WTC11 (cell line): ENCODE measurements at regions not wholly inside any gene's neighbourhood (a gene's known extent, or its start where the extent isn't known, plus 50 kb on each side); places are given as distances from the start of the nearest gene placed in this dataset.

Source experiments
- ATAC-seq: fragments of 200-7000 bp; cut with Tn5 transposase; 2 replicates; pipeline ENCODE4 v1.10.0; 2021; ENCODE audit warnings: mild to moderate bottlenecking, moderate library complexity
- CTCF ChIA-PET: fragments of 300-600 bp; sonication (Branson Sonifier 250); formaldehyde crosslinking; loops from one replicate; lab custom pipeline; 2021; ENCODE audit warnings: antibody characterized with exemption; lab: Charles Lee
- POLR2A ChIA-PET: fragments of 350-600 bp; sonication (Branson Sonifier 250); formaldehyde crosslinking; loops from one replicate; lab custom pipeline; 2021; ENCODE audit warnings: antibody characterized with exemption; lab: Charles Lee
- DNase-seq: peaks from one replicate; pipeline ENCODE4 v3.0.0; 2021; ENCODE audit warnings: low spot score
- H3K27ac Mint-ChIP-seq: 2 replicates; pipeline ENCODE4 v1.8.0; 2021; ENCODE audit warnings: mixed read lengths
- H3K27me3 Mint-ChIP-seq: 2 replicates; pipeline ENCODE4 v1.8.0; 2021; ENCODE audit warnings: low read depth, mild to moderate bottlenecking, moderate library complexity, mixed read lengths
- H3K36me3 Mint-ChIP-seq: 2 replicates; pipeline ENCODE4 v1.8.0; 2021; ENCODE audit warnings: mixed read lengths
- H3K4me1 Mint-ChIP-seq: 2 replicates; pipeline ENCODE4 v1.8.0; 2022; ENCODE audit warnings: mixed read lengths
- H3K4me3 Mint-ChIP-seq: 2 replicates; pipeline ENCODE4 v1.8.0; 2021; ENCODE audit warnings: mild to moderate bottlenecking, moderate library complexity, mixed read lengths
- H3K9me3 Mint-ChIP-seq: 2 replicates; pipeline ENCODE4 v1.8.0; 2021; ENCODE audit warnings: mixed read lengths
- AR ChIP-seq: fragments of 250-450 bp; sonication (Bioruptor Pico); IDR thresholded peaks from 2 replicates; pipeline ENCODE4 v1.9.0; 2021; ENCODE audit warnings: mild to moderate bottlenecking
- E2F1 ChIP-seq: sonication (generic); formaldehyde crosslinking; IDR thresholded peaks from 2 replicates; pipeline ENCODE4 v1.8.0; 2022; ENCODE audit warnings: mild to moderate bottlenecking, missing genetic modification reagents
- ELF4 ChIP-seq: sonication (generic); formaldehyde crosslinking; IDR thresholded peaks from 2 replicates; pipeline ENCODE4 v1.8.1; 2022; ENCODE audit warnings: low read depth, mild to moderate bottlenecking, moderate library complexity, missing genetic modification reagents
- FOXJ3 ChIP-seq: sonication (generic); formaldehyde crosslinking; IDR thresholded peaks from 2 replicates; pipeline ENCODE4 v1.9.0; 2021; ENCODE audit warnings: missing genetic modification reagents, mild to moderate bottlenecking, borderline replicate concordance
- GABPB1 ChIP-seq: sonication (generic); formaldehyde crosslinking; IDR thresholded peaks from 2 replicates; pipeline ENCODE4 v1.8.1; 2023; ENCODE audit warnings: mild to moderate bottlenecking, missing genetic modification reagents
- GRHL2 ChIP-seq: fragments of 250-450 bp; sonication (Bioruptor Pico); IDR thresholded peaks from 2 replicates; pipeline ENCODE4 v1.8.0; 2022; ENCODE audit warnings: mild to moderate bottlenecking, moderate library complexity; ENCODE audit not compliant: insufficient replicate concordance, severe bottlenecking
- JAZF1 ChIP-seq: fragments of 250-450 bp; sonication (Bioruptor Pico); IDR thresholded peaks from 2 replicates; pipeline ENCODE4 v1.9.0; 2021; ENCODE audit warnings: moderate library complexity, mild to moderate bottlenecking, inconsistent platforms
- OVOL2 ChIP-seq: fragments of 250-450 bp; sonication (Bioruptor Pico); IDR thresholded peaks from 2 replicates; pipeline ENCODE4 v1.9.0; 2021; ENCODE audit warnings: mild to moderate bottlenecking, borderline replicate concordance
- STAT6 ChIP-seq: sonication (generic); formaldehyde crosslinking; conservative IDR thresholded peaks from 2 replicates; pipeline ENCODE4 v1.8.1; 2023; ENCODE audit warnings: mild to moderate bottlenecking, low read depth, missing genetic modification reagents, moderate library complexity
- TP53 ChIP-seq: sonication (generic); formaldehyde crosslinking; IDR thresholded peaks from 2 replicates; pipeline ENCODE4 v1.8.1; 2023; ENCODE audit warnings: mild to moderate bottlenecking, missing genetic modification reagents
- ZNF219 ChIP-seq: sonication (generic); formaldehyde crosslinking; IDR thresholded peaks from 2 replicates; pipeline ENCODE4 v1.8.0; 2023; ENCODE audit warnings: missing genetic modification reagents, mild to moderate bottlenecking, borderline replicate concordance
- ZNF512 ChIP-seq: sonication (generic); formaldehyde crosslinking; IDR thresholded peaks from 2 replicates; pipeline ENCODE4 v1.8.1; 2022; ENCODE audit warnings: missing genetic modification reagents, borderline replicate concordance
- ZSCAN18 ChIP-seq: fragments of 250-450 bp; sonication (Bioruptor Pico); IDR thresholded peaks from 2 replicates; pipeline ENCODE4 v2.1.2; 2022; ENCODE audit warnings: mild to moderate bottlenecking, moderate library complexity

GRCh38 chr2:235200216-235200615, 248.4 kb downstream of the SH3BP4 start:
- Mint-ChIP-seq H3K4me3 (no peak overlapping the region), H3K9me3 (peaks cover 11% of the 10 kb centered on the region; the same call in 1 of the 2 replicates), H3K27me3 (peaks cover 5% of the 10 kb centered on the region), H3K4me1 (no peaks in the 10 kb centered on the region), H3K36me3 (no peaks in the 10 kb centered on the region)
- CTCF ChIA-PET, result no interaction called here
- DNase-seq, result no peak
- ATAC-seq, result no peak
- TF ChIP-seq GRHL2 (no peak), GABPB1 (CRISPR knock-in tag) (no peak), OVOL2 (CRISPR knock-in tag) (no peak)
- TF ChIP-seq, all 79 proteins: peak for 0
- H3K27ac Mint-ChIP-seq, result no peak overlapping the region
- POLR2A ChIA-PET, result no interaction called here

GRCh38 chr2:235201756-235202155, 249.9 kb downstream of the SH3BP4 start:
- POLR2A ChIA-PET, result no interaction called here
- no peaks in the 10 kb centered on the region for H3K36me3 Mint-ChIP-seq
- H3K27me3 Mint-ChIP-seq, result peaks cover 20% of the 10 kb centered on the region

More at GRCh38 chr2:235201756-235202155, 249.9 kb downstream of the SH3BP4 start:
- Mint-ChIP-seq H3K27ac (no peak overlapping the region), H3K4me3 (no peak overlapping the region), H3K9me3 (peaks cover 11% of the 10 kb centered on the region; the same call in 1 of the 2 replicates), H3K4me1 (peaks cover 4% of the 10 kb centered on the region)
- ATAC-seq (no peak), DNase-seq (no peak)
- CTCF ChIA-PET, result interaction anchor here (1.1 kb wide), 1 partner anchor 66 kb away, joined by 3 read pairs; no protein-coding TSS in a partner anchor
- no peak for TF ChIP-seq ZSCAN18
- no peak for TF ChIP-seq ZNF512 (CRISPR knock-in tag)
- TF ChIP-seq JAZF1, result no peak
- TF ChIP-seq E2F1 (CRISPR knock-in tag), result no peak
- TF ChIP-seq STAT6 (CRISPR knock-in tag), result no peak
- TF ChIP-seq ZNF219 (CRISPR knock-in tag), result no peak
- no peak for TF ChIP-seq AR (CRISPR knock-in tag)
- no peak for TF ChIP-seq FOXJ3 (CRISPR knock-in tag)
- TF ChIP-seq OVOL2 (CRISPR knock-in tag), result no peak
- TF ChIP-seq ELF4, result no peak
- no peak for TF ChIP-seq TP53
